ENCODE measurements at regions not wholly inside any gene's neighbourhood (a gene's known extent, or its start where the extent isn't known, plus 50 kb on each side); places are given as distances from the start of the nearest gene placed in this dataset.

GRCh38 chr11:37088573-37088910 is 490.5 kb upstream of the RAG2 start:
- no peak for DNase-seq

- DNase-seq = no peak
Measured at GRCh38 chr11:37087650-37088572, 489.9 kb upstream of the RAG2 start.

GRCh38 chr11:37078521-37078920 is 480.5 kb upstream of the RAG2 start:
- DNase-seq = no peak

GRCh38 chr11:37076866-37077265 is 478.8 kb upstream of the RAG2 start:
- no peak for DNase-seq

- no peak for DNase-seq
Measured at GRCh38 chr11:37072538-37073055, 474.6 kb upstream of the RAG2 start.

GRCh38 chr11:37050311-37050710 is 452.3 kb upstream of the RAG2 start:
- DNase-seq = no peak

- DNase-seq = no peak
Measured at GRCh38 chr11:37040921-37041320, 442.9 kb upstream of the RAG2 start.

- no peak for DNase-seq
Measured at GRCh38 chr11:37038911-37039310, 440.9 kb upstream of the RAG2 start.

- no peak for DNase-seq
Measured at GRCh38 chr11:37026741-37027140, 428.7 kb upstream of the RAG2 start.

GRCh38 chr11:37026326-37026725 is 428.3 kb upstream of the RAG2 start:
- DNase-seq = no peak

GRCh38 chr11:37006563-37006962 is 408.5 kb upstream of the RAG2 start:
- DNase-seq = no peak

- DNase-seq = no peak
Measured at GRCh38 chr11:37002831-37003230, 404.8 kb upstream of the RAG2 start.

GRCh38 chr11:36997656-36998055 is 399.6 kb upstream of the RAG2 start:
- no peak for DNase-seq

GRCh38 chr11:36996795-36997194 is 398.8 kb upstream of the RAG2 start:
- DNase-seq = no peak

GRCh38 chr11:36994208-36994607 is 396.2 kb upstream of the RAG2 start:
- no peak for DNase-seq

GRCh38 chr11:36988556-36988955 is 390.5 kb upstream of the RAG2 start:
- no peak for DNase-seq

GRCh38 chr11:36985562-36985961 is 387.5 kb upstream of the RAG2 start:
- DNase-seq = no peak

GRCh38 chr11:36976741-36977140 is 378.7 kb upstream of the RAG2 start:
- DNase-seq = no peak

GRCh38 chr11:36974771-36975170 is 376.7 kb upstream of the RAG2 start:
- DNase-seq = no peak

GRCh38 chr11:36953976-36954375 is 355.9 kb upstream of the RAG2 start:
- no peak for DNase-seq

GRCh38 chr11:36948460-36949127 is 350.6 kb upstream of the RAG2 start:
- no peak for DNase-seq

- no peak for DNase-seq
Measured at GRCh38 chr11:36945384-36945783, 347.3 kb upstream of the RAG2 start.

- DNase-seq = no peak
Measured at GRCh38 chr11:36933481-36933880, 335.4 kb upstream of the RAG2 start.

- DNase-seq = no peak
Measured at GRCh38 chr11:36931139-36931538, 333.1 kb upstream of the RAG2 start.
